Stomach (tissue), 4 donors: ENCODE measurements at regions not wholly inside any gene's neighbourhood (a gene's known extent, or its start where the extent isn't known, plus 50 kb on each side); places are given as distances from the start of the nearest gene placed in this dataset.

Source experiments
- CTCF ChIP-seq, 7 experiments: fragments of 450-650 bp in 4 of 7; fragments of 200-600 bp in 3 of 7; sonication (generic) in 3 of 7; IDR thresholded peaks; one replicate each; pipeline ENCODE4 v1.5.1; 2016 to 2019; ENCODE audit warnings: antibody characterized with exemption in 7 of 7, control low read depth in 2 of 7, mild to moderate bottlenecking in 1 of 7
- POLR2AphosphoS5 ChIP-seq, 3 donors: sonication (generic); formaldehyde crosslinking; IDR thresholded peaks; one replicate each; pipeline ENCODE4 v1.6.1; 2016; ENCODE audit warnings: antibody characterized with exemption in 3 of 3

DNA sequence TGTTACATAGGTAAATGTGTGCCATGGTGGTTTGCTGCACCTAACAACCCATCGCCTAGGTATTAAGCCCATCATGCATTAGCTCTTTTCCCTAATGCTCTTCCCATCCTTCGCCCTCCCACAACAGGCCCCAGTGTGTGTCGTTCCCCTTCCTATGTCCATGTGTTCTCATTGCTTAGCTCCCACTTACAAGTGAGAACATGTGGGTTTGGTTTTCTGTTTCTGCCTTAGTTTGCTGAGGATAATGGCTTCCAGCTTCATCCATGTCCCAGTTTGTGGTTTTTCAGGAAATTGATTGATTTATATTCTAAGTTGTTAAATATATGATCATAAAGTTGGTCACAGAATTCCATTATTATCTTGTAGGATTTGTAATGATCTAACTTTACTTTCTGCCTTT lies 85.3 kb upstream of the CAST start:
- TF ChIP-seq CTCF (IDR thresholded peaks at IDR 0.05) = no peak
- TF ChIP-seq POLR2AphosphoS5 (IDR thresholded peaks at IDR 0.05) = no peak
